Parathyroid adenoma (tissue), 2 donors: ENCODE measurements at regions not wholly inside any gene's neighbourhood (a gene's known extent, or its start where the extent isn't known, plus 50 kb on each side); places are given as distances from the start of the nearest gene placed in this dataset.
"Not testable (repeated sequence)": the region's sequence is repeated elsewhere in the genome, so short reads cannot be mapped to it uniquely, and the experiment has no call there.

Experiments
- H2AFZ ChIP-seq: fragments of 300-600 bp; sonication (generic); one replicate; pipeline ENCODE4 v1.7.0; 2017; ENCODE audit warnings: antibody characterized with exemption, mild to moderate bottlenecking
- H3K27ac ChIP-seq: fragments of 300-600 bp; sonication (generic); one replicate; pipeline ENCODE4 v1.7.0; 2017
- H3K27me3 ChIP-seq: fragments of 300-600 bp; sonication (generic); one replicate; pipeline ENCODE4 v1.7.0; 2017; ENCODE audit warnings: low read length; ENCODE audit not compliant: control insufficient read depth, insufficient read depth
- H3K36me3 ChIP-seq: fragments of 300-600 bp; sonication (generic); one replicate; pipeline ENCODE4 v1.7.0; 2017; ENCODE audit warnings: low read length; ENCODE audit not compliant: control insufficient read depth, insufficient read depth
- H3K4me1 ChIP-seq: fragments of 300-600 bp; sonication (generic); one replicate; pipeline ENCODE4 v1.7.0; 2017; ENCODE audit warnings: control low read depth
- H3K4me2 ChIP-seq: fragments of 300-600 bp; sonication (generic); one replicate; pipeline ENCODE4 v1.7.0; 2017; ENCODE audit warnings: low read length
- H3K4me3 ChIP-seq: fragments of 300-600 bp; sonication (generic); one replicate; pipeline ENCODE4 v1.7.0; 2017; ENCODE audit warnings: low read depth, low read length
- H3K79me2 ChIP-seq: fragments of 300-600 bp; sonication (generic); one replicate; pipeline ENCODE4 v1.7.0; 2017; ENCODE audit warnings: control low read depth
- H3K9ac ChIP-seq: fragments of 300-600 bp; sonication (generic); one replicate; pipeline ENCODE4 v1.7.0; 2017; ENCODE audit warnings: mild to moderate bottlenecking
- H3K9me3 ChIP-seq: fragments of 300-600 bp; sonication (generic); one replicate; pipeline ENCODE4 v1.7.0; 2017; ENCODE audit warnings: low read length; ENCODE audit not compliant: control insufficient read depth
- TF ChIP-seq, protein P1 (sequence below): fragments of 300-600 bp; sonication (generic); IDR thresholded peaks from one replicate; pipeline ENCODE4 v1.7.0; 2017; ENCODE audit warnings: antibody characterized with exemption, mild to moderate bottlenecking
- donor health status: primary hyperparathyroidism.

DNA sequence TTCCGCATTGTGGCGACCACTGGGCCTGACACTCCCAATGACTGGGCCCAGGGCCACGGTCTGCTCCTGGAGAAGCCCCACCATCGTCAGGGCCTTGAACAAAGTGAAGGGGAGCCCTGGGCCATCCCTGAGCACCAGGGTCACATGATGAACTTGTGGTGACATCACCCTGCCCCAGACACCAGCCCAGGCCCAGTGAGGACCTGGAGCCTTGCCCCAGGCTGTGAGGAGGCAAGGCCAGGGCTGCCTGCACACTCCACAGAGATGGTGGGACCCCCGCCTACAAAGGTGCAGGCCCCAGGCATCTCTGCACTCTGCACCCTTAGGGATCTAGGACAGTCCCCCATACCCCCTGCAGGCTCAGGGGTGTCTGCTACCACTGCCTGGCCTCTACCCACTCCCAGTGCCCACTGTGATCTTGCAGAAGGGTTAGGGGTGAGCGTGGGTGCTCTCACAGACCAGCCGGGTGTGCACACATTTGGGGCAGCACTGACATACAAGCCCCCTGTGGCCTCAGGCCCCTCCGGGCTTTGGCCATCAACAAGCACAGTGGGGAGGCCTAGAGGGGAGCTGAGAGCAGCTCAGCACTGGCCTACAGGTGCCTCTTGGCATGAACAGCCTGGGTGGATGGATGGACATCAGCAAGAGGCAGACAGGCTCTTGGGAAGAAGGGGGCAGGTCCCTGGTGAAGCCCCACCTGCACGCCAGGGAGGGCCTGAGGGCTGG is 624.0 kb upstream of the LRRTM4 start:
- H2AFZ ChIP-seq, result no peak overlapping the region
- no peaks in the 10 kb centered on the region for H3K27me3 ChIP-seq
- H3K79me2 ChIP-seq, result no peaks in the 10 kb centered on the region
- H3K36me3 ChIP-seq, result no peaks in the 10 kb centered on the region
- TF ChIP-seq, protein P1, sequence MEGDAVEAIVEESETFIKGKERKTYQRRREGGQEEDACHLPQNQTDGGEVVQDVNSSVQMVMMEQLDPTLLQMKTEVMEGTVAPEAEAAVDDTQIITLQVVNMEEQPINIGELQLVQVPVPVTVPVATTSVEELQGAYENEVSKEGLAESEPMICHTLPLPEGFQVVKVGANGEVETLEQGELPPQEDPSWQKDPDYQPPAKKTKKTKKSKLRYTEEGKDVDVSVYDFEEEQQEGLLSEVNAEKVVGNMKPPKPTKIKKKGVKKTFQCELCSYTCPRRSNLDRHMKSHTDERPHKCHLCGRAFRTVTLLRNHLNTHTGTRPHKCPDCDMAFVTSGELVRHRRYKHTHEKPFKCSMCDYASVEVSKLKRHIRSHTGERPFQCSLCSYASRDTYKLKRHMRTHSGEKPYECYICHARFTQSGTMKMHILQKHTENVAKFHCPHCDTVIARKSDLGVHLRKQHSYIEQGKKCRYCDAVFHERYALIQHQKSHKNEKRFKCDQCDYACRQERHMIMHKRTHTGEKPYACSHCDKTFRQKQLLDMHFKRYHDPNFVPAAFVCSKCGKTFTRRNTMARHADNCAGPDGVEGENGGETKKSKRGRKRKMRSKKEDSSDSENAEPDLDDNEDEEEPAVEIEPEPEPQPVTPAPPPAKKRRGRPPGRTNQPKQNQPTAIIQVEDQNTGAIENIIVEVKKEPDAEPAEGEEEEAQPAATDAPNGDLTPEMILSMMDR, result no peak
- H3K4me1 ChIP-seq, result no peaks in the 10 kb centered on the region
- H3K4me2 ChIP-seq, result no peak overlapping the region
- H3K27ac ChIP-seq, result no peak overlapping the region
- no peak overlapping the region for H3K4me3 ChIP-seq
- H3K9me3 ChIP-seq, result no peaks in the 10 kb centered on the region
- no peak overlapping the region for H3K9ac ChIP-seq

DNA sequence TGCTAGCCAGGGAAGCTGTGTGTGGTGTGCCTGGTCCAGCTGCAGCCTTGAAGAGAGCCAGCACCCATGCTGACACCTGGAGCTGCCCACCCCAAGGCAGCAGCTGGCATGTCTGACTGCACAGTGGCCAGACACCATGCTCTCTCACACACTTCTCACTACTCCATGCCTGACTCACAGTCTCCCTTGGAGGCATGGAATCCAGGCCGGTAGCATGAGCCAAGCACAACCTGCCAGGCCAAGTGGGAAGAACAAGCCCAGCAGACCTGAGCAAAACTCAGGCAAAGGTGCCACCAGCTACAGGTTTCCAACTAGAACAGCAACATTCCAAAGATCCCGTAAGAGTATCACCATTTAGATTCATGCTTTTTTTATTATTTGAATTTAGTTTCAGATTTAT is 625.3 kb upstream of the LRRTM4 start:
- no peaks in the 10 kb centered on the region for H3K9me3 ChIP-seq
- no peak overlapping the region for H3K9ac ChIP-seq
- no peaks in the 10 kb centered on the region for H3K36me3 ChIP-seq
- TF ChIP-seq, protein P1, result no peak
- H3K4me1 ChIP-seq, result no peaks in the 10 kb centered on the region
- H3K4me3 ChIP-seq, result no peak overlapping the region
- H3K27ac ChIP-seq, result no peak overlapping the region
- no peak overlapping the region for H2AFZ ChIP-seq
- no peaks in the 10 kb centered on the region for H3K79me2 ChIP-seq
- no peak overlapping the region for H3K4me2 ChIP-seq
- H3K27me3 ChIP-seq, result no peaks in the 10 kb centered on the region

DNA sequence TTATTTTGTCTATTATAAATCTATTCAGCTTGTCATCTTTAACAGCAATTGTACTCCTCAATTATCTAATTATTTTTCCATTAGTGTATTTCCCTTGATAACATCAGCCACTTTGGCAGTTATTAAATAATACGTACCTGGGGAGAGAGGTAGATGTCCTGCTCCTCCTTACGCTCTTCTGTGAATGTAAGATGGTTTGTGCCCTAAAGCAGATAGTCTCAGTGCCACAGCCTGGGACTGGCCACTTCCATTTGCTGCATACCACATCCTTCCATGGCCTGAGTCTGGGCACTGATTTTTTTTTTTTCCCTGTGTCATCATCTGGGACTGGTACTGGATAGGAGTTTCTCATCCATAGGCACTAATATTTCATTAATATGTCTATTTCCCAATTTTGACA is 632.4 kb upstream of the LRRTM4 start:
- Histone ChIP-seq H3K9ac (no peak overlapping the region), H3K36me3 (no peaks in the 10 kb centered on the region), H3K4me2 (no peak overlapping the region), H3K4me3 (no peak overlapping the region), H3K4me1 (no peaks in the 10 kb centered on the region), H3K9me3 (no peaks in the 10 kb centered on the region), H3K27ac (no peak overlapping the region), H3K79me2 (no peaks in the 10 kb centered on the region), H3K27me3 (no peaks in the 10 kb centered on the region), H2AFZ (no peak overlapping the region)
- TF ChIP-seq, protein P1, result no peak

DNA sequence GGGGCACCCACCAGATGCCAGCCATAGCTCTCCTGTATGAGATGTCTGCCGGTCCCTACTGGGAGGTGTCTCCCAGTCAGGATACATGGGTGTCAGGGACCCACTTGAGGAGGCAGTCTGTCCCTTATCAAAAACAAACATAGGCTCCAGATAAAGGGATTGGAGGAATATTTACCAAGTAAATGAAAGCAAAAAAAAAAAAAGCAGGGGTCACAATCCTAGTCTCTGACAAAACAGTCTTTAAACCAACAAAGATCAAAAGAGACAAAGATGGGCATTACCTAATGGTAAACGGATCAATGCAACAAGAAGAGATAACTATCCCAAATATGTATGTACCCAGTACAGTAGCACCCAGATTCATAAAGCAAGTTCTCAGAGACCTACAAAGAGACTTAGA is 640.0 kb upstream of the LRRTM4 start:
- Histone ChIP-seq H3K27me3 (no peaks in the 10 kb centered on the region), H3K4me1 (no peaks in the 10 kb centered on the region), H3K79me2 (no peaks in the 10 kb centered on the region), H2AFZ (no peak overlapping the region), H3K36me3 (no peaks in the 10 kb centered on the region), H3K27ac (no peak overlapping the region), H3K4me3 (no peak overlapping the region), H3K9me3 (no peaks in the 10 kb centered on the region), H3K4me2 (no peak overlapping the region), H3K9ac (no peak overlapping the region)
- TF ChIP-seq, protein P1, result no peak

DNA sequence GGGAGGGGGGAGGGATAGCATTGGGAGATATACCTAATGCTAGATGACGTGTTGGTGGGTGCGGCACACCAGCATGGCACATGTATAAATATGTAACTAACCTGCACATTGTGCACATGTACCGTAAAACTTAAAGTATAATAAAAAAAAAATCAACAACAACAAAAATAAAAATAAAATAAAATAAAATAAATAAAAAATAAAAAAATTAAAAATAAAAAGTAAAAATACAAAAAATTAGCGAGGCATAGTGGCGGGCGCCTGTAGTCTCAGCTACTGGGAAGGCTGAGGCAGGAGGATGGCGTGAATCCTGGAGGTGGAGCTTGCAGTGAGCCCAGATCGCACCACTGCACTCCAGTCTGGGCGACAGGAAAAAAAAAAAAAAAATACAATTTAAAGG is 650.0 kb upstream of the LRRTM4 start:
- H3K4me1 ChIP-seq, H3K79me2 ChIP-seq, H3K27me3 ChIP-seq, H3K4me3 ChIP-seq, H2AFZ ChIP-seq, H3K36me3 ChIP-seq, H3K9ac ChIP-seq, H3K9me3 ChIP-seq, H3K4me2 ChIP-seq, H3K27ac ChIP-seq: not testable (repeated sequence)
